ENCODE measurements at regions not wholly inside any gene's neighbourhood (a gene's known extent, or its start where the extent isn't known, plus 50 kb on each side); places are given as distances from the start of the nearest gene placed in this dataset.

DNA sequence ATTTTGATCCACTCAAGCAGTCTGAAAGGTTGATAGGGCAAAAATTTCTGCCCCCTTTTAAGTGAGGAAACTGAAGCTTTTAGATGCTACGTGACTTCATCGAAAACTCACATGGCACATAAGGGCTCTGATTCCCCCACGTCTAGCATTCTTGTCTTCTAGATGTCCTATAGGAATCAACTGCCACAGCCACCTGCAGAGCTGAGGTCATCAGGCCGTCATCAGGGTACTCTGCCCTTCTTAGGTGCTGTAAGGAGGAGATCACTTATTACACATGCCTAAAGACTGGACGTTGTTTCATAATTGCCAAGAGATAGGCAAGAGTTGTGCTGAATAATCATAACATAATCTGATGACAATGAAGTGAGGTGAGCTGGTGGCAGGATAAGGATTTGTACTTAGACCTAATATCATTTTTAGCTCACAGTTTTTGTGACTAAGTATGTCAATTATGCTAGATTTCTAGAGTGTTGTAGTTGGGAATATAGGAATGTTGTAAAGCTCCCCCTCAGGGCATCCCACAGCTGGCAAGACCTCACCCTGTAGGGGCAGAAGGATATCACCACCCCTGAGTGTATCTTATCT, 349.4 kb downstream of the METTL15 start:
- no CpG with 5 or more reads among the region's 5 CpGs for WGBS (ENCODE audit: insufficient coverage, insufficient read length)
- no peaks in the 10 kb centered on the region for H3K4me1 ChIP-seq (ENCODE audit: control insufficient read depth, insufficient read depth, low read length)
- no peaks in the 10 kb centered on the region for H3K36me3 ChIP-seq (ENCODE audit: control insufficient read depth, insufficient read depth, low read length)
- H3K4me3 ChIP-seq (ENCODE audit: low read length), result no peak overlapping the region
- H3K27me3 ChIP-seq (ENCODE audit: control insufficient read depth, insufficient read depth, low read length), result no peaks in the 10 kb centered on the region
- no peaks in the 10 kb centered on the region for H3K9me3 ChIP-seq (ENCODE audit: control insufficient read depth, insufficient read depth, low read length)
- no peak for DNase-seq (ENCODE audit: low read depth, low spot score)
- no peak overlapping the region for H3K27ac ChIP-seq (ENCODE audit: low read length)

GRCh38 chr11:28448186-28448585, 340.0 kb downstream of the METTL15 start:
- no peak overlapping the region for H3K4me3 ChIP-seq (ENCODE audit: low read length)
- no CpG with 5 or more reads among the region's 2 CpGs for WGBS (ENCODE audit: insufficient coverage, insufficient read length)

DNA sequence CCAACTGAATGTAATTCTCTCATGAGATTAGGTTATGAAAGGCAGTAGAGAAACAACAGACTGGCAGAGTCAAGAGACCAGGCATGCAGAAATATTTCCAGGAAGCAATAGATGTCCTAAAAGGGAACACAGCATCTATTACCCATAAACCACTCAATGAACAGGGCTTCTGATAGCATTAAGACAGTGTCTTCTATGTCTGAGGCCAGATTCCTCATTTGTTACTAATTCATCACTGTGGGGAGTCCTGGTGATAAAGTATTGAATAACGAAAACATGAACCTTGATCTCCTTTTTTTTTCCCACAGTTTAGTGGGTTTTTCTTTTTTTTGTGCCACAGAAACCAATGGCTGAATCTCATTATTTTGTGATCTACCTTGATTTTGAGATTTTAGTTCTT, 339.0 kb downstream of the METTL15 start:
- Histone ChIP-seq H3K27me3 (ENCODE audit: control insufficient read depth, insufficient read depth, low read length) (no peaks in the 10 kb centered on the region), H3K27ac (ENCODE audit: low read length) (no peak overlapping the region), H3K9me3 (ENCODE audit: control insufficient read depth, insufficient read depth, low read length) (no peaks in the 10 kb centered on the region), H3K36me3 (ENCODE audit: control insufficient read depth, insufficient read depth, low read length) (no peaks in the 10 kb centered on the region), H3K4me1 (ENCODE audit: control insufficient read depth, insufficient read depth, low read length) (no peaks in the 10 kb centered on the region), H3K4me3 (ENCODE audit: low read length) (no peak overlapping the region)
- WGBS (ENCODE audit: insufficient coverage, insufficient read length), result no CpG with 5 or more reads among the region's 1 CpG
- no peak for DNase-seq (ENCODE audit: low read depth, low spot score)

More at GRCh38 chr11:28448186-28448585, 340.0 kb downstream of the METTL15 start:
- Histone ChIP-seq H3K9me3 (ENCODE audit: control insufficient read depth, insufficient read depth, low read length) (no peaks in the 10 kb centered on the region), H3K36me3 (ENCODE audit: control insufficient read depth, insufficient read depth, low read length) (no peaks in the 10 kb centered on the region), H3K4me1 (ENCODE audit: control insufficient read depth, insufficient read depth, low read length) (no peaks in the 10 kb centered on the region), H3K27me3 (ENCODE audit: control insufficient read depth, insufficient read depth, low read length) (no peaks in the 10 kb centered on the region), H3K27ac (ENCODE audit: low read length) (no peak overlapping the region)
- no peak for DNase-seq (ENCODE audit: low read depth, low spot score)

- DNase-seq (ENCODE audit: low read depth, low spot score), result no peak
- Histone ChIP-seq H3K27ac (ENCODE audit: low read length) (no peak overlapping the region), H3K27me3 (ENCODE audit: control insufficient read depth, insufficient read depth, low read length) (no peaks in the 10 kb centered on the region), H3K4me1 (ENCODE audit: control insufficient read depth, insufficient read depth, low read length) (no peaks in the 10 kb centered on the region), H3K36me3 (ENCODE audit: control insufficient read depth, insufficient read depth, low read length) (no peaks in the 10 kb centered on the region), H3K4me3 (ENCODE audit: low read length) (no peak overlapping the region), H3K9me3 (ENCODE audit: control insufficient read depth, insufficient read depth, low read length) (no peaks in the 10 kb centered on the region)
- WGBS (ENCODE audit: insufficient coverage, insufficient read length), result no CpG with 5 or more reads among the region's 2 CpGs
Observed at GRCh38 chr11:28442131-28442530, 333.9 kb downstream of the METTL15 start.

DNA sequence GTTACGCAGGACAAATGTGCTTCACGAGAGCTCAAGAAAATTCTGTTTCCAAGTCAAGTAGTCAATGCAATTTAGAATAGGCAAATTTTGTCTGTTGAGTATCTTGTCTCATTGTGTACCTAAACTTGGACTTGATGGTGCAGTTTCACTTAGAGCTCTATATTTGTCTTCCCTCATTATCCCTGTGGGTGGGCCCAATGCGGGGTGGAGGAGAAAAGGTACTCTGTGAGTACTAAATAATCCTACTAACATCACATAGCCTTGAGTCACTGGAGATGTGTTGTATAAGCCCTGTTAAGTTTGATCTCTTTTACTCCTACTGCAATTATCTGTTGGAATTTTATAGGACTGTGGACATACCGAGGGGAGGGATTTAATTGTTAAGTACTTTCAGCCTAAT, 331.2 kb downstream of the METTL15 start:
- Histone ChIP-seq H3K36me3 (ENCODE audit: control insufficient read depth, insufficient read depth, low read length) (no peaks in the 10 kb centered on the region), H3K27me3 (ENCODE audit: control insufficient read depth, insufficient read depth, low read length) (no peaks in the 10 kb centered on the region), H3K4me1 (ENCODE audit: control insufficient read depth, insufficient read depth, low read length) (no peaks in the 10 kb centered on the region), H3K4me3 (ENCODE audit: low read length) (no peak overlapping the region), H3K9me3 (ENCODE audit: control insufficient read depth, insufficient read depth, low read length) (no peaks in the 10 kb centered on the region), H3K27ac (ENCODE audit: low read length) (no peak overlapping the region)
- no CpG with 5 or more reads among the region's 4 CpGs for WGBS (ENCODE audit: insufficient coverage, insufficient read length)
- no peak for DNase-seq (ENCODE audit: low read depth, low spot score)

DNA sequence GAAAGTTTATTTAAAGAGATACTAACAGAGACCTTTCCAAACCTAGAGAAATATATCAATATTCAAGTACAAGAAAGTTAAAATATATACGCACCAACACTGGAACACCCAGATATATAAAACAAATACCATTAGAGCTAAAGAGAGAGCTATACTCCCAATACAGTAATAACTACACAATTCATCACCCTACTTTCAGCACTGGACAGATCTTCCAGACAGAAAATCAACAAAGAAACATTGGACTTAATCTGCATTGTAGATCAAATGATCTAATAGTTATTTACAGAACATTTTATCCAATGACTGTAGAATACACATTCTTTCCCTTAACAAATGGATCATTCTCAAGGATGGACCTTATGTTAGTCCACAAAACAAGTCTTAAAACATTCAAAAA, 311.9 kb downstream of the METTL15 start:
- WGBS (ENCODE audit: insufficient coverage, insufficient read length), result no CpG with 5 or more reads among the region's 1 CpG
- Histone ChIP-seq H3K27ac (ENCODE audit: low read length) (no peak overlapping the region), H3K4me1 (ENCODE audit: control insufficient read depth, insufficient read depth, low read length) (no peaks in the 10 kb centered on the region)

GRCh38 chr11:28417601-28418323, 309.6 kb downstream of the METTL15 start:
- H3K9me3 ChIP-seq (ENCODE audit: control insufficient read depth, insufficient read depth, low read length), result no peaks in the 10 kb centered on the region
- no CpG with 5 or more reads among the region's 5 CpGs for WGBS (ENCODE audit: insufficient coverage, insufficient read length)
- no peak overlapping the region for H3K27ac ChIP-seq (ENCODE audit: low read length)
- no peaks in the 10 kb centered on the region for H3K36me3 ChIP-seq (ENCODE audit: control insufficient read depth, insufficient read depth, low read length)
- no peaks in the 10 kb centered on the region for H3K4me1 ChIP-seq (ENCODE audit: control insufficient read depth, insufficient read depth, low read length)
- DNase-seq (ENCODE audit: low read depth, low spot score), result no peak
- H3K4me3 ChIP-seq (ENCODE audit: low read length), result no peak overlapping the region
- H3K27me3 ChIP-seq (ENCODE audit: control insufficient read depth, insufficient read depth, low read length), result no peaks in the 10 kb centered on the region

More for the DNA sequence above, 311.9 kb downstream of the METTL15 start:
- Histone ChIP-seq H3K27me3 (ENCODE audit: control insufficient read depth, insufficient read depth, low read length) (no peaks in the 10 kb centered on the region), H3K36me3 (ENCODE audit: control insufficient read depth, insufficient read depth, low read length) (no peaks in the 10 kb centered on the region), H3K4me3 (ENCODE audit: low read length) (no peak overlapping the region), H3K9me3 (ENCODE audit: control insufficient read depth, insufficient read depth, low read length) (no peaks in the 10 kb centered on the region)
- DNase-seq (ENCODE audit: low read depth, low spot score), result no peak

DNA sequence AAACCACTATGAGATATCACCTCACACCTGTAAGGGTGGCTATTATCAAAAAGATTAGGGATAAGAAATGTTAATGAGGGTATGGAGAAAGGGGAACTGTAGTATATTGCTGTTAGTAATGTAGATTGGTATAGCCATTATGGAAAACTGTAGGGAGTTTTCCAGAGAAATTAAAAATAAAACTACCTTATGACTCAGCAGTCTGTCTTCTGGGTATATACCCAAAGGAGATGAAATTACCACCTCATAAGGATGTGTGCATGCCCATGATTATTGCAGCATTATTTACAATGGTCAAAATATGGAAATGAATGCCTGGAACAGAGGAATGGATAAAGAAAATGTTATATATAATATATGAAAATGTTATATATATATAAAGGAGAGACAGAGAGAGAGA, 303.8 kb downstream of the METTL15 start:
- H3K27ac ChIP-seq (ENCODE audit: low read length), result no peak overlapping the region
- no peak overlapping the region for H3K4me3 ChIP-seq (ENCODE audit: low read length)
- no peaks in the 10 kb centered on the region for H3K27me3 ChIP-seq (ENCODE audit: control insufficient read depth, insufficient read depth, low read length)
- no peaks in the 10 kb centered on the region for H3K4me1 ChIP-seq (ENCODE audit: control insufficient read depth, insufficient read depth, low read length)
- no peaks in the 10 kb centered on the region for H3K9me3 ChIP-seq (ENCODE audit: control insufficient read depth, insufficient read depth, low read length)
- no peaks in the 10 kb centered on the region for H3K36me3 ChIP-seq (ENCODE audit: control insufficient read depth, insufficient read depth, low read length)
- no peak for DNase-seq (ENCODE audit: low read depth, low spot score)

GRCh38 chr11:28401446-28401845, 293.3 kb downstream of the METTL15 start:
- DNase-seq (ENCODE audit: low read depth, low spot score), result no peak
- no CpG with 5 or more reads among the region's 3 CpGs for WGBS (ENCODE audit: insufficient coverage, insufficient read length)
- H3K27ac ChIP-seq (ENCODE audit: low read length), result no peak overlapping the region
- no peak overlapping the region for H3K4me3 ChIP-seq (ENCODE audit: low read length)
- H3K9me3 ChIP-seq (ENCODE audit: control insufficient read depth, insufficient read depth, low read length), result no peaks in the 10 kb centered on the region
- H3K27me3 ChIP-seq (ENCODE audit: control insufficient read depth, insufficient read depth, low read length), result no peaks in the 10 kb centered on the region
- H3K4me1 ChIP-seq (ENCODE audit: control insufficient read depth, insufficient read depth, low read length), result no peaks in the 10 kb centered on the region
- H3K36me3 ChIP-seq (ENCODE audit: control insufficient read depth, insufficient read depth, low read length), result no peaks in the 10 kb centered on the region

DNA sequence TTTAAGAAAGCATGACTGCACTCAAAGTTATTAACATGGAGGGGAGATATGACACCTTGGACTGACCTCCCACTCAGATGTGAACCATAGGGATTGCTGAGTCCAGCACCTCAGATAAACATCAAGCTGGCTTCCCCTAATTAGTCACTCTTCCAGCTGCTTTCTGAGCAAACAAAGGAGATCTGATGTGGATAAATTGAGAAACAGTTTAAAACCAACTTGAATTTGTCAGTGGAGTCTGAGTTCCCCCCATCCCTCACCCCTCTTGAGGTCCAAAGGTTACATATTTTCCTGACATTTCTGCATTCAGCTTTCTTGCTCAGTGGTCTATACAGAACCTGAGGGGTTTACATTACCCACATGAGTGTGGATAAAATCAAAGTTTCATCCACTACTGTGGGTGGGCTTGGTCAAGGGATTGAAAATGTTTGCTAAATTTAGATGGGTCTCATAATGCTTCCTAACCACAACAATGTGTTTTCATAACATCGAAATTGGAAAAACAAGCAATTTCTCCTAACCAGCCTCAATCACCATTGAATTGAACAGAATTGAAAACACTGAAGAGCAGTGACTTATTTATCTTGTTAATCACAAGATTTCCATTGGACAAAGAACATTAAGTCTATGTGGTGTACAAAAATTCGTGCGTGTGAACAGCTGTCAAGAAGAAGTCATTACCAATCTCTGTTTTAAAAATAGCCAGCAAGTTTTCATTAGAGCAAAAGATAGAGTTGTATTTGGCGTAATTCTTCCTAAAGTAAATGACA, 292.3 kb downstream of the METTL15 start:
- no peak overlapping the region for H3K27ac ChIP-seq (ENCODE audit: low read length)
- no CpG with 5 or more reads among the region's 4 CpGs for WGBS (ENCODE audit: insufficient coverage, insufficient read length)
- no peak overlapping the region for H3K4me3 ChIP-seq (ENCODE audit: low read length)
- H3K27me3 ChIP-seq (ENCODE audit: control insufficient read depth, insufficient read depth, low read length), result no peaks in the 10 kb centered on the region
- no peaks in the 10 kb centered on the region for H3K36me3 ChIP-seq (ENCODE audit: control insufficient read depth, insufficient read depth, low read length)
- no peaks in the 10 kb centered on the region for H3K4me1 ChIP-seq (ENCODE audit: control insufficient read depth, insufficient read depth, low read length)
- H3K9me3 ChIP-seq (ENCODE audit: control insufficient read depth, insufficient read depth, low read length), result no peaks in the 10 kb centered on the region
- no peak for DNase-seq (ENCODE audit: low read depth, low spot score)
